A673 (cell line): ENCODE measurements at regions not wholly inside any gene's neighbourhood (a gene's known extent, or its start where the extent isn't known, plus 50 kb on each side); places are given as distances from the start of the nearest gene placed in this dataset.
A peak's percentile ranks its signal among the peaks of the same experiment; 100 is the strongest.

Source experiments
- BruUV-seq: library from RNA; stranded (reverse); fragments of 400-500 nt; replicated peaks from 2 replicates; lab custom pipeline; 2021; lab: Mats Ljungman, UMichigan
- CTCF ChIA-PET: fragments of 300-600 bp; sonication (Branson Sonifier 250); formaldehyde crosslinking; loops from one replicate; lab custom pipeline; 2022; ENCODE audit warnings: antibody characterized with exemption; lab: Charles Lee
- POLR2A ChIA-PET: fragments of 300-600 bp; sonication (Branson Sonifier 250); formaldehyde crosslinking; loops from one replicate; lab custom pipeline; 2022; ENCODE audit warnings: antibody characterized with exemption; ENCODE audit not compliant: low non-redundant PET; lab: Charles Lee
- DNase-seq: peaks from one replicate; pipeline ENCODE4 v3.0.0-alpha.2; 2015; ENCODE audit warnings: low spot score
- H3K27ac ChIP-seq: fragments of 200-600 bp; sonication (generic); 2 replicates; pipeline ENCODE4 v1.5.1; 2016; ENCODE audit warnings: mixed run types, low read depth, mild to moderate bottlenecking, mixed read lengths, antibody characterized with exemption, low read length; ENCODE audit not compliant: poor library complexity, severe bottlenecking
- H3K27me3 ChIP-seq: fragments of 200-600 bp; sonication (generic); replicated peaks from 2 replicates; pipeline ENCODE4 v1.6.1; 2017; ENCODE audit warnings: mixed run types, low read depth, mild to moderate bottlenecking, mixed read lengths, antibody characterized with exemption, low read length; ENCODE audit not compliant: insufficient read depth, poor library complexity
- H3K36me3 ChIP-seq: fragments of 200-600 bp; sonication (generic); 2 replicates; pipeline ENCODE4 v1.6.1; 2016; ENCODE audit warnings: mixed run types, mild to moderate bottlenecking, mixed read lengths, antibody characterized with exemption, low read length; ENCODE audit not compliant: insufficient read depth, poor library complexity, severe bottlenecking
- H3K4me1 ChIP-seq: fragments of 200-600 bp; sonication (generic); 2 replicates; pipeline ENCODE4 v1.6.1; 2017; ENCODE audit warnings: mixed run types, mild to moderate bottlenecking, mixed read lengths, antibody characterized with exemption, low read length; ENCODE audit not compliant: insufficient read depth, poor library complexity, severe bottlenecking
- H3K4me3 ChIP-seq: fragments of 200-600 bp; sonication (generic); 2 replicates; pipeline ENCODE4 v1.5.1; 2016; ENCODE audit warnings: low read depth, mixed run types, mild to moderate bottlenecking, mixed read lengths, low read length; ENCODE audit not compliant: poor library complexity, severe bottlenecking
- H3K9me3 ChIP-seq: fragments of 200-600 bp; sonication (generic); 2 replicates; pipeline ENCODE4 v1.6.1; 2016; ENCODE audit warnings: mixed run types, low read depth, mild to moderate bottlenecking, mixed read lengths, antibody characterized with exemption, low read length; ENCODE audit not compliant: poor library complexity, severe bottlenecking
- CTCF ChIP-seq: fragments of 300-800, 200-600 bp; sonication (generic); conservative IDR thresholded peaks from 2 replicates; pipeline ENCODE4 v1.5.1; 2017; ENCODE audit warnings: low read depth, mild to moderate bottlenecking, antibody characterized with exemption, low read length, moderate library complexity, mixed read lengths
- EZH2 ChIP-seq: fragments of 200-600 bp; sonication (generic); IDR thresholded peaks from 2 replicates; pipeline ENCODE4 v1.6.1; 2017; ENCODE audit warnings: borderline replicate concordance, low read depth, mild to moderate bottlenecking, mixed read lengths, antibody characterized with exemption, low read length; ENCODE audit not compliant: poor library complexity, severe bottlenecking
- intact Hi-C: fragments of 100-400 bp; cut with micrococcal nuclease; formaldehyde crosslinking; loops from one replicate; pipeline ENCODE4 v1.10.0; 2022; ENCODE audit not compliant: unreplicated experiment

- CTCF ChIA-PET: no interaction called here
- no TSS peak for BruUV-seq
- no peak for TF ChIP-seq CTCF
- no peak for TF ChIP-seq EZH2
Measured at GRCh38 chr7:124124201-124124600, 91.3 kb upstream of the TMEM229A start.

DNA sequence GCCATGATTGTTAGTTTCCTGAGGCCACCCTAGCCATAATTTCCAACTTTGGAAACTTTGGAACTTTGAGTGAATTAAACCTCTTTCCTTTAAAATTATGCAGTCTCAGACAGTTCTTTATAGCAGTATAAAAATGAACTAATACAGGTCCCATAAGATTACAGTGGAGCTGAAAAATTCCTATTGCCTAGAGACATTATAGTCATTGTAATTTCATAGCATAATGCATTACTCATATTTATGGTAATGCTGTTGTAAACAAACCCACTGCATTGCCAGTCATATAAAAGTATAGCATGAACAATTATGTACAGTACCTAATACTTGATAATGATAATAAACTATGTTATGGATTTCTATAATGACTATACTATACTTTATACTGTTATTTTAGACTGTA lies 88.0 kb upstream of the TMEM229A start:
- H3K36me3 ChIP-seq: no peaks in the 10 kb centered on the region
- no peak overlapping the region for H3K27ac ChIP-seq
- no peaks in the 10 kb centered on the region for H3K27me3 ChIP-seq
- H3K9me3 ChIP-seq: peaks cover 2% of the 10 kb centered on the region
- DNase-seq: no peak
- no TSS peak for BruUV-seq
- POLR2A ChIA-PET: interaction anchor here (0.6 kb wide), 1 partner anchor 250 kb away, joined by 4 read pairs; no protein-coding TSS in a partner anchor
- intact Hi-C loops: no loop called here
- TF ChIP-seq CTCF (no peak), EZH2 (no peak)
- CTCF ChIA-PET: no interaction called here
- no peaks in the 10 kb centered on the region for H3K4me1 ChIP-seq
- H3K4me3 ChIP-seq: no peak overlapping the region

More at GRCh38 chr7:124124201-124124600, 91.3 kb upstream of the TMEM229A start:
- Histone ChIP-seq H3K36me3 (no peaks in the 10 kb centered on the region), H3K27ac (no peak overlapping the region), H3K4me3 (no peak overlapping the region), H3K27me3 (no peaks in the 10 kb centered on the region), H3K9me3 (no peaks in the 10 kb centered on the region), H3K4me1 (no peaks in the 10 kb centered on the region)
- POLR2A ChIA-PET: no interaction called here
- intact Hi-C loops: no loop called here
- DNase-seq: no peak

- ChIA-PET POLR2A (no interaction called here), CTCF (no interaction called here)
- no peak overlapping the region for H3K27ac ChIP-seq
- intact Hi-C loops: no loop called here
- H3K4me3 ChIP-seq: no peak overlapping the region
- peaks cover 6% of the 10 kb centered on the region for H3K9me3 ChIP-seq
- no peaks in the 10 kb centered on the region for H3K36me3 ChIP-seq
- no peaks in the 10 kb centered on the region for H3K27me3 ChIP-seq
- TF ChIP-seq EZH2: no peak
- peak; percentile 14 for DNase-seq
- BruUV-seq: no TSS peak
- H3K4me1 ChIP-seq: peaks cover 7% of the 10 kb centered on the region
Measured at GRCh38 chr7:124113045-124113444, 80.2 kb upstream of the TMEM229A start.

DNA sequence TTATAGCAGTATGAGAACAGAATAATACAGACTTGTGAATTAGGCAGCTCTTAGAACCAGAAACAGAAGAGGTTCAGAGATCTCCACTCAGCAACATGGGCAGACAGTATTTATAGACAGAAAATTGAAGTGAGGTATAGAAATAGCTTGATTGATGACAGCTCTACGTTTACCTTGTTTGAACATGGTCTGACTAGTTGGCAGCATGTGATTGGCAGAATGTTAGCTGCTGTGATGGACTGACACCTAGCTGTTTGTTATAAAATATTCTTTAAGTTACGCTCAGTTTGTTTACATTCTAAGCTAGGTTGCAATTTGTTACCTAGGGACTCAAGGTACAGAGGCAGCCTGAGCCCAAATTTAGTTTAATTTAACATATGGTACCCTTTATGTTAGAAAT lies 73.7 kb upstream of the TMEM229A start:
- TF ChIP-seq EZH2: no peak
- no peak for TF ChIP-seq CTCF
- CTCF ChIA-PET: no interaction called here
- Histone ChIP-seq H3K36me3 (no peaks in the 10 kb centered on the region), H3K9me3 (no peaks in the 10 kb centered on the region), H3K27ac (no peak overlapping the region), H3K4me1 (no peaks in the 10 kb centered on the region), H3K27me3 (no peaks in the 10 kb centered on the region), H3K4me3 (no peak overlapping the region)
- no TSS peak for BruUV-seq
- intact Hi-C loops: no loop called here
- DNase-seq: no peak
- POLR2A ChIA-PET: no interaction called here
